HG03460 (cell line): ENCODE measurements at regions not wholly inside any gene's neighbourhood (a gene's known extent, or its start where the extent isn't known, plus 50 kb on each side); places are given as distances from the start of the nearest gene placed in this dataset.
"Not testable (repeated sequence)": the region's sequence is repeated elsewhere in the genome, so short reads cannot be mapped to it uniquely, and the experiment has no call there.

ENCODE experiments used
- ATAC-seq: cut with Tn5 transposase; IDR thresholded peaks from one replicate; pipeline ENCODE4 v1.9.1; 2021; ENCODE audit not compliant: unreplicated experiment

DNA sequence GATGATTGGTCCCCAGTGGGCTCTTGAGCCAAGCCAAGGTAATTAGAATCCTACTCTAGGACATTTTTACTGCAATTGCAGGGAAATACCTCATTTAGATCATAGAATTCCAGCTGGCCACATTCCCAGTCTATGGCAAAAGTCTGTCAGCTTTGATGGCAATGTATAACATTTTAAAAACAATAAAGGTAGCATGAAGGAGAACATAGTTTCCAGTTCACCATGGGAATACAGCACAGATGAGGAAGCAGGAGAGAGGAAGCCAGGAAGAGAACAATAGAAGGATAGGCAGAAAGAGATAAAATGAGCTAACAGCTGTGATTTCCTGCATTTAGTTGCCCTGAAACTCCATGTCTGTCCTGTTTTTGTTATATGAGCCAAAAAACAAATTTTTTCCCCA, 897.3 kb upstream of the DDX18 start:
- no peak for ATAC-seq

- ATAC-seq, result no peak
Observed at GRCh38 chr2:116918574-116918973, 895.9 kb upstream of the DDX18 start.

DNA sequence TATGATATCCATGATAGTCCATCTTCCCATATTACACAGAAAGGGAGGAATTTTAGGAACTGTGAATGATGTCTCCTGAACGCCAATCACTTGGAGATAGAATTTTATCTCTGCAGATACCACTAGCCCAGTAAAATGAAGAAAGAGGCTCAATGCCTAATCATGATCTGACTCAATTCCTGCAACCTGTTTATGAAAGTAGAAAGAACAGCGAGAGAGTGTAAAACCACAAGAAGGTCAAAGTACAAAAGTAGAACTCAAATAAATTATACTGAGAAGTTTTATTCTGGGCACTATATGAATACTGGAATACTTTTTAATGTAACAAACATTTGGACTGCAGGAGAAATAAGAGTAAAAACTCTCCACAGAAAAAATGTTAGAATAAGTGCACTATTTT, 892.1 kb upstream of the DDX18 start:
- no peak for ATAC-seq

DNA sequence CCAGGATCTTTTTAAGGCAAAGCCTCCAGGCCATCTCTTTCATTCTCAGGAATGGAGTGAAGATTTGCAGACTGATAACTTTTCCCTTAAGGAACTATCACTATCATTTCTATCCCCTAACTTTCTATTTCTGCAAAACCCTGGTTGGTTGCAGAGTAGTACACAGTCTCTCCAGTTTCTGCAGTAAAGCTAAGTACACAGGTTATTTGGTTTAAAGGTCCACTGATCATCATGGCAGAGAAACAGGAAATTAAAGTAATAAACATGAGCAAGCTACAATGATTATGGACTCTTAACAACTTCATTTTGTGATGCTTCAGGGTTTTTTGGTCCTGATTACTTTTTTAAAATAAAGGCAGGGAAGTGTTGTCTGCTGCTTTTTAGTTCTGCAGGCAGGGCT, 890.0 kb upstream of the DDX18 start:
- ATAC-seq, result no peak

DNA sequence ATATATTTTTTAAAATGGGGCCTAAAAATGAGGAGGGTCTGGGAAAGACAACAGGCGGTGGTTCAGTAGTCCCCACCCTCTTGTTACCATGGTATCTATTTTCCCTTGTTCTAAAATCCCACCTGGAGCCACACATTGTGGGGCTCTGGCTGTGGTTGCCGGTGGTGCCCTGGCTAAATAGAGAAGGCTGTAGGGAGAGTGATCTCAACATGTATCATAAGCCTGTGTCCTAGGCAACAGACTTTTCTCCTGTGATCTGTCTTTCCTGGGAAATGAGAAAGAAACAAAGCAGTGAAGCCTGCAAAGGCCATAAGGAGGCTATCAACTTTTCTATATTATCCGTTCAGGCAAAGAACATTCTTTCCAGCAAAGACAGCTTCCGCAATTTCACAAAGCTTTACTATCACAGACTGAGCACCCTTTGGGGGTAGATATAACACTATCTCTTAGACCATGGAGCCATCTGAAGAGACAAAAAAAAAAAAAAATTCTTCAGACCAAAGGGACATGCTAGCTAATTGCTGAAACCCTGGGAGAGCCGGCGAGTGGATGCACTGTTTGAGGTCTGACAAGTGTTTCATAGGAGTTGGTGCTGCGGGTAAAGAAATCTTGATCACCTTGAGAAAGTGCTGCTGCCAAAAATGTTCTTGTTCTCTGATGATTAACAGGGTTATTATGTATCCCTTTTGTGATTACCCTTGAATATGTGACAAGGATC, 879.2 kb upstream of the DDX18 start:
- no peak for ATAC-seq

GRCh38 chr2:116948258-116948657, 866.2 kb upstream of the DDX18 start:
- no peak for ATAC-seq

- ATAC-seq, result no peak
Observed at GRCh38 chr2:116949249-116949648, 865.2 kb upstream of the DDX18 start.

DNA sequence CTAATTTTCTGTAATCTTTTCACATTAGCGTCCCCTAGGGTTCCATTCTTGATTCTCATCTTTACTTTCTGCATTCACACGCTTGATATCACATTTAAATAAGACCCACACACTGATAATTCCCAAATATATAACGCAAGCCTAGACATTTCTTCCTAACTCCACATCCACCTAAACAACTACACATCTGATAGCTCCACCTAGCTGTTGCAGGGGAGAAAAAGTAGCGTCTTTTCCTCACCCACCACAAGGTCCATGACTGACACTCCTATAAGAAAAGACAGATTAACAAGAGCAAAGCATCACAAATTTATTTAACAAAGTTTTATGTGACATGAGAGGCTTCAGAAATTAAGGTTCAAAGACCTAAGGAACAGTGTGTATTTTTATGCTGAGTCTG, 862.2 kb upstream of the DDX18 start:
- no peak for ATAC-seq

GRCh38 chr2:116955646-116956045, 858.8 kb upstream of the DDX18 start:
- ATAC-seq, result no peak

- ATAC-seq, result no peak
Observed at GRCh38 chr2:116975608-116976007, 838.9 kb upstream of the DDX18 start.

- ATAC-seq, result no peak
Observed at GRCh38 chr2:116979916-116980764, 834.4 kb upstream of the DDX18 start.

GRCh38 chr2:116987447-116987846, 827.0 kb upstream of the DDX18 start:
- no peak for ATAC-seq

GRCh38 chr2:116988303-116988702, 826.2 kb upstream of the DDX18 start:
- no peak for ATAC-seq

GRCh38 chr2:117019357-117019756, 795.1 kb upstream of the DDX18 start:
- ATAC-seq, result no peak

DNA sequence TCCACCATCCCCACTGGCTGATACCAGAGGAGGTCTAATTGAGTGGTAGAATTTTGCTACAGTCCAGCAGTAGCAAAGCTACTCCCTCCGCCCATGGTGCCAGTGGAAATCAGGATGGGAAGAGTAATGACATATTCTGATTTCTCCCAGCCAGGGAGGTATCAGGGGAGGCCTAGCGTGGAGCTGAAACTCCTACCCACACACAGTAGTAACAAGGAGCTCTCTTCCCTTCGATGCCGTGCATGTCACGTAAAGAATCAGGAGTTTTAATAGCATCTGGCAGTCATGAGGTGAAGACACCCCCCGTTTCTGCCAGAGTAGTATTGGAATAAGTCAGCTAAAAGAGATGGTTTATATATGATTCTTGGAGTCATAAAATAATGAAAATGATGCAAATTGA, 786.8 kb upstream of the DDX18 start:
- no peak for ATAC-seq

DNA sequence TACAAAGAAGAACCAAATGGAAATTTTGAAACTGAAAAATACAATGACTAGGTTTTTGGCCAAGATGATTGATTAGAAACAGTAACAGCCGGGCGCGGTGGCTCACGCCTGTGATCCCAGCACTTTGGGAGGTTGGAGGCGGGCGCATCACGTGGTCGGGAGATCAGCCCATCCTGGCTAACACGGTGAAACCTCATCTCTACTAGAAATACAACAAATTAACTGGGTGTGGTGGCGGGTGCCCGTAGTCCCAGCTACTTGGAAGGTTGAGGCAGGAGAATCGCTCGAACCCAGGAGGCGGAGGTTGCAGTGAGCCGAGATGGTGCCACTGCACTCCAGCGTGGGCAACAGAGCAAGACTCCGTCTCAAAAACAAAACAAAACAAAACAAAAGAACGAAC, 785.8 kb upstream of the DDX18 start:
- not testable (repeated sequence) for ATAC-seq

- no peak for ATAC-seq
Observed at GRCh38 chr2:117055499-117056375, 758.8 kb upstream of the DDX18 start.

GRCh38 chr2:117056376-117056748, 758.1 kb upstream of the DDX18 start:
- no peak for ATAC-seq

GRCh38 chr2:117057016-117057415, 757.5 kb upstream of the DDX18 start:
- ATAC-seq, result no peak

- peak; percentile 73 for ATAC-seq
Observed at GRCh38 chr2:117058366-117058765, 756.1 kb upstream of the DDX18 start.

- no peak for ATAC-seq
Observed at GRCh38 chr2:117064021-117064420, 750.5 kb upstream of the DDX18 start.

GRCh38 chr2:117065912-117066311, 748.6 kb upstream of the DDX18 start:
- no peak for ATAC-seq
